22Rv1 (cell line): ENCODE measurements at regions not wholly inside any gene's neighbourhood (a gene's known extent, or its start where the extent isn't known, plus 50 kb on each side); places are given as distances from the start of the nearest gene placed in this dataset.

Source experiments
- CTCF ChIP-seq: fragments of 450-650 bp; IDR thresholded peaks from 2 replicates; pipeline ENCODE4 v1.5.1; 2017; ENCODE audit warnings: mild to moderate bottlenecking
- ZFX ChIP-seq: fragments of 450-650 bp; IDR thresholded peaks from 2 replicates; pipeline ENCODE4 v1.6.1; 2017; ENCODE audit warnings: antibody characterized with exemption, borderline replicate concordance

- TF ChIP-seq CTCF (no peak), ZFX (no peak)
Observed at GRCh38 chr16:73823205-73823849, 473.3 kb upstream of the PSMD7 start.
